Fibroblast of lung (primary cell): ENCODE measurements at regions not wholly inside any gene's neighbourhood (a gene's known extent, or its start where the extent isn't known, plus 50 kb on each side); places are given as distances from the start of the nearest gene placed in this dataset.

Source experiments
- DNase-seq, 2 donors: peaks; one replicate each; pipeline versions ENCODE4 v3.0.0 to v3.0.0-alpha.2; 2010; ENCODE audit warnings: low read depth in 2 of 2
- H2AFZ ChIP-seq: 2 replicates; pipeline ENCODE4 v1.5.1; 2012; ENCODE audit warnings: low read length, control low read depth, inconsistent platforms
- H3K27ac ChIP-seq: 2 replicates; pipeline ENCODE4 v1.5.1; 2011; ENCODE audit warnings: low read length, control low read depth; ENCODE audit not compliant: insufficient read depth
- H3K27me3 ChIP-seq: 2 replicates; pipeline ENCODE4 v1.5.1; 2011; ENCODE audit warnings: mild to moderate bottlenecking, low read length; ENCODE audit not compliant: control insufficient read depth, insufficient read depth
- H3K36me3 ChIP-seq: 2 replicates; pipeline ENCODE4 v1.5.1; 2011; ENCODE audit warnings: low read length; ENCODE audit not compliant: control insufficient read depth, insufficient read depth
- H3K4me1 ChIP-seq: 2 replicates; pipeline ENCODE4 v1.5.1; 2011; ENCODE audit warnings: low read length; ENCODE audit not compliant: control insufficient read depth, insufficient read depth; ENCODE audit errors: extremely low read depth
- H3K4me2 ChIP-seq: 2 replicates; pipeline ENCODE4 v1.5.1; 2011; ENCODE audit warnings: low read length, control low read depth; ENCODE audit not compliant: insufficient read depth; ENCODE audit errors: extremely low read depth
- H3K4me3 ChIP-seq, 4 experiments: fragments of 200-600 bp in 1 of 4; sonication (generic) in 1 of 4; replicated peaks in 1 of 4; 2 replicates each; pipeline ENCODE4 v1.5.1; 2011 to 2016; ENCODE audit warnings: low read length in 4 of 4, low read depth in 3 of 4, mild to moderate bottlenecking in 3 of 4, control low read depth in 2 of 4, inconsistent platforms in 1 of 4, mixed read lengths in 1 of 4; ENCODE audit not compliant: insufficient read depth in 1 of 4; ENCODE audit errors: control extremely low read depth in 1 of 4
- H3K79me2 ChIP-seq: 2 replicates; pipeline ENCODE4 v1.5.1; 2012; ENCODE audit warnings: mild to moderate bottlenecking, low read length, inconsistent platforms; ENCODE audit not compliant: control insufficient read depth, insufficient read depth
- H3K9ac ChIP-seq: 2 replicates; pipeline ENCODE4 v1.5.1; 2011; ENCODE audit warnings: mild to moderate bottlenecking, low read length, control low read depth; ENCODE audit not compliant: insufficient read depth
- H3K9me3 ChIP-seq: 2 replicates; pipeline ENCODE4 v1.5.1; 2012; ENCODE audit warnings: low read depth, low read length; ENCODE audit not compliant: control insufficient read depth, insufficient read depth
- H4K20me1 ChIP-seq: 2 replicates; pipeline ENCODE4 v1.5.1; 2011; ENCODE audit warnings: low read length; ENCODE audit not compliant: control insufficient read depth, insufficient read depth; ENCODE audit errors: extremely low read depth
- EZH2 ChIP-seq: IDR thresholded peaks from 2 replicates; pipeline ENCODE4 v1.5.1; 2012; ENCODE audit warnings: low read length, control low read depth, mild to moderate bottlenecking; ENCODE audit errors: missing control alignments
- TF ChIP-seq, protein P1 (sequence below), 2 donors: IDR thresholded peaks in 1 of 2; conservative IDR thresholded peaks in 1 of 2; 1 replicate in 1 of 2; 2 replicates in 1 of 2; pipeline ENCODE4 v1.5.1; 2011 to 2012; ENCODE audit warnings: low read length in 2 of 2, control low read depth in 1 of 2, inconsistent platforms in 1 of 2, low read depth in 1 of 2, mild to moderate bottlenecking in 1 of 2

DNA sequence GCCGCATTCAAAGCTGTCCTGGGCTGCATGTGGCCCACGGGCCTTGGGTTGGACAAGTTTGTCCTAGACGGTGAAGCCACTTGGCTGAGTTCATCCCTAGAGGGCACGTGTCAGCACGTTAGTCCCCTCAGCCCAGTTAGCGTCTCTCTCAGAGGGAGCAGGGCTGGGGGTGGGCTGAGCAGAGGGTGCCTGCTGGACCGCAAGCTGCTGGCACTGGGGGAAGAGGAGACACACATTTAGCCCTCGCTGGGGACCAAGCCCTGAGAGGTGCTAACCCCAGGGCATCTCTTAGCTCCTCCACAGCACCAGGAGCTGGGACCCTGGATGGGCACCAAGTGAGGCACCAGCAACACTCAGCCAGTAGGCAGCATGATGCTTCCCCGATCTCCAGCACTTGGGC is 107.0 kb downstream of the SHANK2 start:
- Histone ChIP-seq H3K4me3 (no peak overlapping the region), H4K20me1 (no peaks in the 10 kb centered on the region), H3K4me1 (no peaks in the 10 kb centered on the region), H3K27me3 (no peaks in the 10 kb centered on the region), H3K9ac (no peak overlapping the region), H3K36me3 (no peaks in the 10 kb centered on the region), H3K27ac (no peak overlapping the region), H3K9me3 (no peaks in the 10 kb centered on the region), H3K79me2 (no peaks in the 10 kb centered on the region), H3K4me2 (no peak overlapping the region), H2AFZ (no peak overlapping the region)
- TF ChIP-seq, protein P1, sequence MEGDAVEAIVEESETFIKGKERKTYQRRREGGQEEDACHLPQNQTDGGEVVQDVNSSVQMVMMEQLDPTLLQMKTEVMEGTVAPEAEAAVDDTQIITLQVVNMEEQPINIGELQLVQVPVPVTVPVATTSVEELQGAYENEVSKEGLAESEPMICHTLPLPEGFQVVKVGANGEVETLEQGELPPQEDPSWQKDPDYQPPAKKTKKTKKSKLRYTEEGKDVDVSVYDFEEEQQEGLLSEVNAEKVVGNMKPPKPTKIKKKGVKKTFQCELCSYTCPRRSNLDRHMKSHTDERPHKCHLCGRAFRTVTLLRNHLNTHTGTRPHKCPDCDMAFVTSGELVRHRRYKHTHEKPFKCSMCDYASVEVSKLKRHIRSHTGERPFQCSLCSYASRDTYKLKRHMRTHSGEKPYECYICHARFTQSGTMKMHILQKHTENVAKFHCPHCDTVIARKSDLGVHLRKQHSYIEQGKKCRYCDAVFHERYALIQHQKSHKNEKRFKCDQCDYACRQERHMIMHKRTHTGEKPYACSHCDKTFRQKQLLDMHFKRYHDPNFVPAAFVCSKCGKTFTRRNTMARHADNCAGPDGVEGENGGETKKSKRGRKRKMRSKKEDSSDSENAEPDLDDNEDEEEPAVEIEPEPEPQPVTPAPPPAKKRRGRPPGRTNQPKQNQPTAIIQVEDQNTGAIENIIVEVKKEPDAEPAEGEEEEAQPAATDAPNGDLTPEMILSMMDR (conservative IDR thresholded peaks at IDR 0.05 in 1 of 2, IDR thresholded peaks at IDR 0.05 in 1 of 2; ENCODE audit: low read depth in 1 of 2, low read length in 2 of 2): no peak
- no peak for TF ChIP-seq EZH2
- DNase-seq: no peak

DNA sequence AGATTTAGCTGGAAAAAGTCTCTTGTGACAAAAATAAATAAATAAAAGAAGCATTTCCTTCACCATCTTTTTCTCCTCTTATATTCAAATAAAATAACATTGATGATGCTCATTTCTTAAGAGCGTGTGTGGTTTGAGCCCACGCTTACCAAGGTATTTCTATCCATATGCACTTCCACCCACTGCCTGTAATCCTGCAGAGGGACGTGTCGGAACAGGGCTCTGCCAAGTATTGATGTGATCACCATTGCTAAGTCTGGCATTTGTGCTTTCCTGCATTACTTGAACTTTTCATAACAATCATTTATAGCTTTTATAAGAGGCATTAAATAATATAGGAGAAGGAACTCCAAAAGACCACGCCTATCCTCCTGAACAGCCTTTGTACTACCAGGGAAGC is 107.6 kb downstream of the SHANK2 start:
- H2AFZ ChIP-seq: no peak overlapping the region

DNA sequence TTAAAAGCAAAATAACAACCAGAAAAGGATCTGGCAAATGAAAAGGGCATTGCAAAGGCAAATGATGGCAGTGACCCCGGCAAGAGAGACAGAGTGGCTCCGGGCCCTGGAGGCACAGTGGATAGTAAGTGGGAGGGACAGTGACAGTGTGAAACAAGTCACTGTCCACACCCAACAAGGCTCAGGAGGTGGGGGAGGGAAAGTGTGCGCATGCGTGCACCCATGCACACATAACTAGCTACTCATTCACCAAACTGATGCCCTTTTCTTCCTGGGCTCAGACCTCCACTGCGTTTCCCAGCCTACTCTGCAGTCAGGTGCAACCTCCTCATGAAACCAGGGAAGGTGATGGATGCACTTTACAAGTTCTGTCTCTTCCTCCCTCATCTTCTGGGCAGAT is 108.4 kb downstream of the SHANK2 start:
- no peak overlapping the region for H3K9ac ChIP-seq
- no peaks in the 10 kb centered on the region for H3K36me3 ChIP-seq
- H3K9me3 ChIP-seq: no peaks in the 10 kb centered on the region
- H3K79me2 ChIP-seq: no peaks in the 10 kb centered on the region
- no peak overlapping the region for H3K4me3 ChIP-seq
- no peak overlapping the region for H3K27ac ChIP-seq
- no peak for TF ChIP-seq EZH2
- TF ChIP-seq, protein P1 (conservative IDR thresholded peaks at IDR 0.05 in 1 of 2, IDR thresholded peaks at IDR 0.05 in 1 of 2; ENCODE audit: low read depth in 1 of 2, low read length in 2 of 2): no peak
- H4K20me1 ChIP-seq: no peaks in the 10 kb centered on the region
- H3K4me1 ChIP-seq: no peaks in the 10 kb centered on the region
- no peak overlapping the region for H2AFZ ChIP-seq
- no peak overlapping the region for H3K4me2 ChIP-seq
- H3K27me3 ChIP-seq: no peaks in the 10 kb centered on the region
- DNase-seq: no peak

More for the DNA sequence above, 107.6 kb downstream of the SHANK2 start:
- no peaks in the 10 kb centered on the region for H3K4me1 ChIP-seq
- no peaks in the 10 kb centered on the region for H3K36me3 ChIP-seq
- no peaks in the 10 kb centered on the region for H3K9me3 ChIP-seq
- TF ChIP-seq, protein P1 (conservative IDR thresholded peaks at IDR 0.05 in 1 of 2, IDR thresholded peaks at IDR 0.05 in 1 of 2; ENCODE audit: low read depth in 1 of 2, low read length in 2 of 2): no peak
- TF ChIP-seq EZH2: no peak
- no peak overlapping the region for H3K4me2 ChIP-seq
- DNase-seq: no peak
- no peaks in the 10 kb centered on the region for H3K79me2 ChIP-seq
- no peak overlapping the region for H3K27ac ChIP-seq
- no peaks in the 10 kb centered on the region for H3K27me3 ChIP-seq
- no peaks in the 10 kb centered on the region for H4K20me1 ChIP-seq
- H3K9ac ChIP-seq: no peak overlapping the region
- H3K4me3 ChIP-seq: no peak overlapping the region
